Peyer's patch (tissue), 4 donors: ENCODE measurements at regions not wholly inside any gene's neighbourhood (a gene's known extent, or its start where the extent isn't known, plus 50 kb on each side); places are given as distances from the start of the nearest gene placed in this dataset.

Experiments used
- POLR2A ChIP-seq, 2 donors: fragments of 450-650 bp; IDR thresholded peaks; one replicate each; pipeline ENCODE4 v1.5.1; 2017; ENCODE audit warnings: antibody characterized with exemption in 2 of 2, mild to moderate bottlenecking in 2 of 2, moderate library complexity in 2 of 2
- TF ChIP-seq, protein P1 (sequence below), 6 experiments: fragments of 450-650 bp in 4 of 6; fragments of 200-600 bp in 2 of 6; sonication (generic) in 1 of 6; IDR thresholded peaks; one replicate each; pipeline ENCODE4 v1.5.1; 2017 to 2019; ENCODE audit warnings: antibody characterized with exemption in 6 of 6, mild to moderate bottlenecking in 3 of 6, moderate library complexity in 1 of 6

DNA sequence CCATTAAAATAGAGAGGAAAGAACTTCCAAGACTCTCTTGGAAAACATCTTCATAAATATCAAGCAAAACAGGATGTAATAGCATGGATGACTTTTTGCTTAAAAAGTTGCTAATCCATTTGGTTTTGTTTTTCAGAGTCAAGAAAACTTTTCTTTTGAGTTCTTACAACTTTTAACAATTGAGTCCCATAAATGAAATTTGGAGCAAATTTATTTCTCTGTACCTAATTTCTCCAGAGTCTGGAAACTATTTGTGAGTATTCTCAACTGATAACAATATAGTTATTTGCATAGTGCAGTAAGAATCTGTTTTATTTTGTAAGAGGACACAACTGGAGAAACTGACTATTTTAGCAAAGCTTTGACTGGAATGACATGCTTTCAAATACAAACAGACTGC is 606.3 kb upstream of the IGFBP3 start:
- TF ChIP-seq, protein P1, sequence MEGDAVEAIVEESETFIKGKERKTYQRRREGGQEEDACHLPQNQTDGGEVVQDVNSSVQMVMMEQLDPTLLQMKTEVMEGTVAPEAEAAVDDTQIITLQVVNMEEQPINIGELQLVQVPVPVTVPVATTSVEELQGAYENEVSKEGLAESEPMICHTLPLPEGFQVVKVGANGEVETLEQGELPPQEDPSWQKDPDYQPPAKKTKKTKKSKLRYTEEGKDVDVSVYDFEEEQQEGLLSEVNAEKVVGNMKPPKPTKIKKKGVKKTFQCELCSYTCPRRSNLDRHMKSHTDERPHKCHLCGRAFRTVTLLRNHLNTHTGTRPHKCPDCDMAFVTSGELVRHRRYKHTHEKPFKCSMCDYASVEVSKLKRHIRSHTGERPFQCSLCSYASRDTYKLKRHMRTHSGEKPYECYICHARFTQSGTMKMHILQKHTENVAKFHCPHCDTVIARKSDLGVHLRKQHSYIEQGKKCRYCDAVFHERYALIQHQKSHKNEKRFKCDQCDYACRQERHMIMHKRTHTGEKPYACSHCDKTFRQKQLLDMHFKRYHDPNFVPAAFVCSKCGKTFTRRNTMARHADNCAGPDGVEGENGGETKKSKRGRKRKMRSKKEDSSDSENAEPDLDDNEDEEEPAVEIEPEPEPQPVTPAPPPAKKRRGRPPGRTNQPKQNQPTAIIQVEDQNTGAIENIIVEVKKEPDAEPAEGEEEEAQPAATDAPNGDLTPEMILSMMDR (IDR thresholded peaks at IDR 0.05), result no peak
- TF ChIP-seq POLR2A (IDR thresholded peaks at IDR 0.05), result no peak
